GM18519 (cell line): ENCODE measurements at regions not wholly inside any gene's neighbourhood (a gene's known extent, or its start where the extent isn't known, plus 50 kb on each side); places are given as distances from the start of the nearest gene placed in this dataset.
"Not testable (repeated sequence)": the region's sequence is repeated elsewhere in the genome, so short reads cannot be mapped to it uniquely, and the experiment has no call there.

Source experiments
- ATAC-seq: cut with Tn5 transposase; IDR thresholded peaks from one replicate; pipeline ENCODE4 v1.9.1; 2021; ENCODE audit warnings: mild to moderate bottlenecking, moderate library complexity; ENCODE audit not compliant: unreplicated experiment, low FRiP score

GRCh38 chr2:183519371-183520056 lies 395.3 kb downstream of the NUP35 start:
- ATAC-seq, result no peak

DNA sequence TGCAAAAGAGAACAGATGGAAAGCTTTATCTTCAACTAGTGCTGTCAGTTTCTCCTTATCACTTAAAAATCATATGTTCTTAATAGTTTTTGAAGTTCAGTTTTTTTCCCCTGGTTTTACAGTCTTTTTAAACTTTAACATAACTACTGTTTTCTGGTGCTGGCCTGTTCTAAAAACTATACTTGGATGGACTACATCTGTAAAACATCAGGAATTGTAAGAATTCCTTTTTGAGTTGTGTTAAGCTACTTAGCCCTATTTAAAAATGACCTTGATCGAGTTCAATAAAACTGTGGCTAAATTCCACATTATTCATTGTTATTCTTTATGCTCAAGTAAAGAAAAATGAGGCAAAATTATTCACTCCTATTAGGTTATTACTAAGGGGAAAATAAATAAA lies 397.7 kb downstream of the NUP35 start:
- no peak for ATAC-seq

DNA sequence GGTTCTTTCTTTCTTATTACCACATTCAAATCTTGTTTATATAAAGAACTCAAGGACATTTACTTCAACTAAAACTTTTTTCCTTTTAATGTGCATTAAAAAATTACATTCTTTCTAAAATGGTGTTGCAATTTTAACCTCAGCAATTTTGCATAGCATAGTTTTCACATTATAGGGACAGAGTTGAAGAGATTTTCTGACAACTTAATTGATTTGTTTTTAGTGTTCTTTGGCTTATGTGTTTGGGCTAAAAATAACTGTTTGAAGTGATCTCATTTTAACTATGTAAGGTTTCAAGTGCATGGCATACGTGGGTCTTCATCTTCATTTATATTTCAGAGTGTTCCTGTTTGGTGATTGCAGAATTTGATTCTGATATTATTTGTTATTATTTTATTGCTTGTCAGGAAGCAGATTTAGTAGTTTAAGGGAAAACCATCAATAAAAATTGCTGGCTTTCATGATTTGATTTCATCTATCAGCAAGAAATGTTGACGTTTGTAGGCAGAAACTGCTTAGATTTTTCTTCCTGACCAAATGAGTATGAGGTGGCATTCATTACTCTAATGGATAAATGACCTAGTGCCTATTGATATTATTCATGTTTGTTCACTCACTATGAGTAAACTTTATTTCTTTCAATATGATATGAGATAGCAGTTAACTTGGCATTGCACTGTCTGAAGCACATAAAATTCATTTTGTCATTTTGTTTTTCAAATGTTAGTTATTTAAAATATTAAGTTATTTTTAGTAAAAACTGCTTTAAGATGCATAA lies 398.4 kb downstream of the NUP35 start:
- ATAC-seq, result no peak

DNA sequence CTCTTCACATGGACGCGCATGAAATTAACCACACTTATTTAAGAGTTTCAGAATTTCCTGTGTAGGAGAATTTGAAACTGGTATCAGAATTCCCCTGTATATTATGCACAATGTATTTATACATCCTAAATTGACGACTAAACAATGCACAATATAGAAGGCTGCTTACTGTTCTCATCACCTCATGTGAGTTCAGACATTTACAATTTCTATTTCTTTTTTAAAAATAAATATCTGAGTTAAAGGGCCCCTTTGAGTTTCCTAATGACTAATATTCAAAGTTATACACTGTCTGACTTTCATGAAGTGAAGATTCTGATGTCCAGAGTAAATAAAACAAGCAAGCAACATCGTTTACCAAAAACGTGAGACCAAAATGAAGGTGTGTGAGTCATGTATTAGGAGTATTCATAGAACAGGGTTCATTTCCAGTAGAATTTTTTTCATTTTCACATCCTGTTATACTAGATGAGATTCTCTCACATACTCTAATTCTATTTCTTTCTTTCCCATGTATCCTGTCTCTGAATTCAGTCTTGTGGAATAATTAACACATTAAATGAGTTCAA lies 406.2 kb downstream of the NUP35 start:
- peak; percentile 96 for ATAC-seq

DNA sequence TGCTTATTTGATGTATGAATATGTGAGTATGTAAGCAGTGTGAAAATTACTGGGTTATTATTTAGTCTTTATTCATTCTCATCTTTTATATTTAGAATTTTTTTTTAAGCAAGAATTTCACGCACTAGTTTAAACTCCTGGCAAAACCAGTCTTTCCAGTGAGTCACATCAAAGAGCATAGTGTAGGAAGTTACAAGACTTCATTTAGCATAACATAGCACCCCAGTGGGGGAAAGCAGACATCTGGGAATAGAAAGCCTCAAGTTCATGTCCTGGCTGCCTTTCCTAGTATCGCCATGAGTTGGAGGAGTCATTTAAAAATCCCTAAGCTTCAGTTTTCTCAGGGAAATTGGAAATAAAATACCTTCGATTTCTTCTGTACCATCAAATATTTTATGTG lies 408.3 kb downstream of the NUP35 start:
- ATAC-seq, result no peak

DNA sequence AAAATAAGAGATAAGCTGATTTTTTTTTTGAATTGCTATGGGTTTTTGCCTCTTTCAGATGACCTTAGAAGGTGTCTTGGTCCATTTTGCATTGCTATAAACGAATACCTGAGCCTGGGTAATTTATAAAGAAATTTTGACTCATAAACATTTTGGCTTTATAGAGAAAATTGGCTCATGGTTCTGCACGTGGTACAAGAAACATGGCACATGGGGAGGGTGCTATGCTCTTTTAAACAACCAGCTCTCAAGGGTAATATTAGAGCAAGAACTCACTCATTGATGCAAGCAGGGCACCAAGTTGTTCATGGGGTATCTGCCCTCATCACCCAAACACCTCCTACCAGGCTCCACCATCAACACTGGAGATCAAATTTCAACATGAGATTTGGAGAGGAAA lies 408.8 kb downstream of the NUP35 start:
- no peak for ATAC-seq

GRCh38 chr2:183536290-183536689 lies 412.0 kb downstream of the NUP35 start:
- ATAC-seq, result no peak

DNA sequence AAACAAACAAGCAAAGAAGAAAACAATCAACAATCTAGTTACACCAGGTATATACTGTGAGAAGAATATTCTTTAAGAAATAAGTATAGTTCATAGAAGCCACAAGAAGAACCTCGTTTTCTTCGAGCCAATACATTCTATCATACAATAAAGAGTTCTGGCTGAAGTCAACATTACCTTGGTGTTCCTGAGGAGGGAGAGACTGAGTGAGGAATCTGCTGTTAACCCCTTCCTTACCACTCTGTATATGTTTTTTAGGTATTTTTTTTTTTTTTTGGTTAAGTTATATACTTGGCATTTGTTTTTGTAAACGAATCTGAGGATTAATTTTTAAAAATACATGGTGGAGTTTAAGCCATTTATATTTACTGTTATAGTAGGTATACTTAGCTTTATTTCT lies 412.5 kb downstream of the NUP35 start:
- no peak for ATAC-seq

DNA sequence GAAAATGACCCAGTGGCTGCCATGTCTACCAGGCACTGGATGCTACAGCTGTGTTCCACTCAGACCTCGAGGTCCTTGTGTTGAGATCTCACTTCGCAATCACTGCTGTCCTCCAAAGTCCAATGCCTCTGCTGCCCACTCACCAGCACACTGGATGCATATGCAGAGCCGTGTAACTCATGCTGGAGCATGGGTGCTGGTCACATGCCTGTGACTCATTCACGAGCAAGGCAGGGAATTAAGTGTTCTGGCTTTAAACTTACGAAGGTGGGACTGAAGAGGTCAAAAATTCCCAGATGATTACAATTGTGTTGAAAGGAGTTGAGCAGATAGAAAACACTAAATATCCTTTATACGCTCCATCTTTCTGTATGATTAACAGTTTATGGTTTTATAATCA lies 417.5 kb downstream of the NUP35 start:
- no peak for ATAC-seq

DNA sequence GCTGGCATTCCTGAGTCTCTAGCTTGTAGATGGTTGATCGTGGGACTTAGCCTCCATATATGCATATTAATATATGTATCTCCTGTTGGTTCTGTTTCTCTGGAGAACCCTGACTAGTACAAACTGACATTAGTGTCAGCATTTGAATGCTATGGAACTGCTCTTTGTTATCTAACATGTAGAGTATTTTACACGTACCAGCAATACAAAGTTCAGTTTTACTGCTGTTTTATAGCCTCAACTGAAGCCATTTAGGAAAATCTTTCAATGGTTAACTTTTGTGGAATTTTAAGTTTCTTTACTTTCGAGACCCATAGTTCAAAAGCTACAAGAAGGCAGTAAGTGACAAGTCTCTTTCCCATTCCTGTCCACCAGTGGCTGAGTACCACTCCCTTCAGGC lies 418.4 kb downstream of the NUP35 start:
- ATAC-seq, result no peak

DNA sequence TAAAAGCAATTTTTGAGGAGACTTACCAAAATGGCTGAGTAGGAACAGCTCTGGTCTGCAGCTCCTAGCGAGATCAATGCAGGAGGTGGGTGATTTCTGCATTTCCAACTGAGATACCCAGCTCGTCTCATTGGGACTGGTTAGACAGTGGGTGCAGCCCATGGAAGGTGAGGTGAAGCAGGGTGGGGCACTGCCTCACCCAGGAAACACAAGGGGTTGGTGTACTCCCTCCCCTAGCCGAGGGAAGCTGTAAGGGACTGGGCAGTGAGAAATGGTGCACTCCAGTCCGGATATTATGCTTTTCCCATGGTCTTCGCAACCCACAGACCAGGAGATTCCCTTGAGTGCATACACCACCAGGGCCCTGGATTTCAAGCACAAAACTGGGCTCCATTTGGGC lies 419.0 kb downstream of the NUP35 start:
- ATAC-seq, result no peak

GRCh38 chr2:183543731-183544130 lies 419.5 kb downstream of the NUP35 start:
- ATAC-seq, result peak; percentile 96

- ATAC-seq, result not testable (repeated sequence)
These were observed 422.5 kb downstream of the NUP35 start for GRCh38 chr2:183546560-183547350.

DNA sequence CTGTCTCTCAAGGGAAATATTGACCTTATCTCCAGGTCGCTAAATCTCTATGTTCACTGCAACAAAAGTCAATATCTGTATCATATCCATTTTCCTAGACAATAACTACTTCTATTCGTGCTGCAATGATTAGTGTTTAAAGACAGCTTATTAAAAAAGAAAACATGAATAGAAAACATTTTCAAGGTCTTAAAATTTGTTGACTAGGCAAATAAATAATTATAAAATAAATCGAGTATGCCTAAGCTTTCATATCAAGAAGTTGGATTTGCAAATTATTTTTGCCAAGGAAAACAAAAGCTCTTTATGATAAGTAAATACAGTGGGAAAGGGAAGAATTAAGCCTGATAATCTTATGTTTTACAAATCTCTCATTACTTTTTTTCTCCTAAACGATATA lies 428.5 kb downstream of the NUP35 start:
- no peak for ATAC-seq

GRCh38 chr2:183564726-183565125 lies 440.5 kb downstream of the NUP35 start:
- ATAC-seq, result peak; percentile 44

- ATAC-seq, result no peak
These were observed 451.2 kb downstream of the NUP35 start for GRCh38 chr2:183575481-183575880.

GRCh38 chr2:183579686-183580085 lies 455.4 kb downstream of the NUP35 start:
- ATAC-seq, result no peak

DNA sequence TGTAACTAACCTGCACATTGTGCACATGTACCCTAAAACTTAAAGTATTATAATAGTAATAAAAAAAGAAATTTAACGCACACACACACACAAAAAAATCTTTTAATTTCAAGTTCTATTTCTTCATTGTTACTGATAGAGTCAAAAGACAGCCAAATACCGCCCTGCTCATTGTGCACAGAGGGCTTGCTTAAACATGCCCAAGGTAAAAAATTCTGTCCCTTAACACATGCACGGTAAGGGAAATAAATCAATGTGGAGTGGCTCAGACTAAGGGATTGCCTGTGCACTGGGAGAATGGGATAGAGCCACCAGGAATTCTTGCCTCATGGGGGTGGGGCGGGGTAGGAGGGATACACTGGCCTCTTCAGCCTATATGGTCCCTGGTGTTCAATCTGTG lies 468.0 kb downstream of the NUP35 start:
- ATAC-seq, result no peak

DNA sequence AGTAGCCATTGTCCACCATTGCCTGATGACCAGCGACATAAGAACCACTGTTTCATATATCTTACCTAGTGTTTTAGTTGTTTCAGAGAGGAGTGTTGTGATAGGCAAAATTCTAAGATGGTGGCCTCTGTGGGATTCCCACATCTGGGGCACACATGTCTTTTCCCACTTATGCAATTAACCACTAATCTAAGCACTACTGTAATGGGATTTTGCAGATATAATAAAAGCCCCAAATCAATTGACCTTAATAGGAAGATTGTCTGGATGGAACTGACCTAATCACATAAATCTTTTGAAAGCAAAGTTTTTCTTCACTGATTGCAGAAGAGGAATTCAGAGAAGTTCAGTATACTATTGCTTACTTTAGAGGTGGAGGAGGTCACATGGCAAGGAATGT lies 469.9 kb downstream of the NUP35 start:
- no peak for ATAC-seq

GRCh38 chr2:183597841-183598240 lies 473.6 kb downstream of the NUP35 start:
- no peak for ATAC-seq

GRCh38 chr2:183604065-183604464 lies 479.8 kb downstream of the NUP35 start:
- ATAC-seq, result no peak
